ENCODE measurements at regions not wholly inside any gene's neighbourhood (a gene's known extent, or its start where the extent isn't known, plus 50 kb on each side); places are given as distances from the start of the nearest gene placed in this dataset.

DNA sequence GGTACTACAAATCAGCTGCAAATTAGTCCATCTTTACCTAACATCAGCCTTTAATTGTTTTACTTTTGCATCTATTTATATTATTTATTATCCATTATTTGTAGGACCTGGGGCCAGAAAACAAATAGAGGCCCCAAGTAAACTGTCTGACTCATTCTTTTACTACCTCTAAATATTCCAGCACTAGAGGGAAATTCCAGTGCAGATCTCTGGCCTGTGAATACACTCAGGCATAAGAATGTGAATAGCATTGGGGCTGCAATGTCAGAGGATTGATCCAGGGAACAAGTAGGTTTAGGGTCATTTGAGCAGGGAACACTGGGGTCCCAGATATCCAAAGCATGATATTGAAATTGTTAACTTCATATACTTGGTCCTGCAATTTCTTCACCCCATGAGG, 176.6 kb upstream of the TYRP1 start:
- no peak for TF ChIP-seq PKNOX1 (IDR thresholded peaks at IDR 0.05)
- no peak for TF ChIP-seq SUZ12 (IDR thresholded peaks at IDR 0.05)
- no peak for TF ChIP-seq NFRKB (IDR thresholded peaks at IDR 0.05)
- TF ChIP-seq SP1 (IDR thresholded peaks at IDR 0.05): no peak
- no peak for TF ChIP-seq FOXM1 (IDR thresholded peaks at IDR 0.05; ENCODE audit: borderline replicate concordance)
- TF ChIP-seq ZNF384 (IDR thresholded peaks at IDR 0.05): no peak
- no peak for TF ChIP-seq CTBP1 (IDR thresholded peaks at IDR 0.05; ENCODE audit: borderline replicate concordance)
